Sigmoid colon (tissue), 6 donors: ENCODE measurements at regions not wholly inside any gene's neighbourhood (a gene's known extent, or its start where the extent isn't known, plus 50 kb on each side); places are given as distances from the start of the nearest gene placed in this dataset.

Source experiments
- DNase-seq: peaks from one replicate; pipeline ENCODE4 v3.0.0-alpha.2; 2019
- H3K27ac ChIP-seq, 4 donors: fragments of 200-600 bp; sonication (generic); one replicate each; pipeline ENCODE4 v1.5.1; 2016 to 2019; ENCODE audit warnings: mild to moderate bottlenecking in 1 of 4
- H3K27me3 ChIP-seq, 3 donors: fragments of 200-600 bp; sonication (generic); one replicate each; pipeline ENCODE4 v1.5.1; 2019; ENCODE audit warnings: mild to moderate bottlenecking in 1 of 3
- H3K36me3 ChIP-seq, 4 donors: fragments of 200-600 bp; sonication (generic); one replicate each; pipeline ENCODE4 v1.5.1; 2016 to 2019
- H3K4me1 ChIP-seq, 4 donors: fragments of 200-600 bp; sonication (generic); one replicate each; pipeline ENCODE4 v1.5.1; 2017 to 2019
- H3K4me3 ChIP-seq, 4 donors: fragments of 200-600 bp; sonication (generic); one replicate each; pipeline ENCODE4 v1.5.1; 2017 to 2019; ENCODE audit warnings: mild to moderate bottlenecking in 2 of 4, moderate library complexity in 1 of 4
- H3K9me3 ChIP-seq, 4 donors: fragments of 200-600 bp in 3 of 4; sonication (generic) in 3 of 4; one replicate each; pipeline versions ENCODE4 v1.5.1 to v1.6.1; 2013 to 2019
- CTCF ChIP-seq, 4 experiments: fragments of 450-650 bp in 3 of 4; fragments of 200-600 bp in 1 of 4; IDR thresholded peaks; one replicate each; pipeline ENCODE4 v1.5.1; 2016 to 2019; ENCODE audit warnings: antibody characterized with exemption in 4 of 4, mild to moderate bottlenecking in 3 of 4, moderate library complexity in 2 of 4
- EP300 ChIP-seq, 4 donors: sonication (generic); formaldehyde crosslinking; IDR thresholded peaks; one replicate each; pipeline ENCODE4 v1.6.1; 2017; ENCODE audit warnings: antibody characterized with exemption in 4 of 4
- POLR2A ChIP-seq, 2 donors: fragments of 450-650 bp; IDR thresholded peaks; one replicate each; pipeline ENCODE4 v1.6.1; 2016; ENCODE audit warnings: antibody characterized with exemption in 2 of 2, mild to moderate bottlenecking in 2 of 2, moderate library complexity in 2 of 2
- POLR2AphosphoS5 ChIP-seq, 4 donors: sonication (generic); formaldehyde crosslinking; IDR thresholded peaks; one replicate each; pipeline ENCODE4 v1.6.1; 2017; ENCODE audit warnings: antibody characterized with exemption in 4 of 4
- WGBS, 2 donors: extraction: QIAGEN DNeasy Blood & Tissue Kit; methylation state at CpG; one replicate each; pipeline ENCODE4 v1.1.7; 2013; 5-methylcytosine and 5-hydroxymethylcytosine counted together
- intact Hi-C: fragments of 100-400 bp; cut with DNase I; formaldehyde crosslinking; loops from one replicate; pipeline ENCODE4 v1.15.1; 2023
- donor health status: healthy with polysubstance abuse.
- donor health status: healthy.

GRCh38 chr4:20486433-20486832 is 213.8 kb upstream of the PACRGL start:
- Histone ChIP-seq H3K4me3 (no peak overlapping the region), H3K27ac (no peak overlapping the region), H3K36me3 (no peaks in the 10 kb centered on the region), H3K9me3 (no peaks in the 10 kb centered on the region), H3K4me1 (peaks cover 0 to 20% (median 8%) of the 10 kb centered on the region in 4 donors), H3K27me3 (no peaks in the 10 kb centered on the region)
- TF ChIP-seq CTCF (IDR thresholded peaks at IDR 0.05) (no peak), POLR2AphosphoS5 (IDR thresholded peaks at IDR 0.05) (no peak), EP300 (IDR thresholded peaks at IDR 0.05) (no peak), POLR2A (IDR thresholded peaks at IDR 0.05) (no peak)
- intact Hi-C loops: no loop called here
- no peak for DNase-seq
- 17 to 60% methylated on average over 1 of the region's 1 CpG for WGBS, 2 donors

GRCh38 chr4:20487446-20487845 is 212.8 kb upstream of the PACRGL start:
- TF ChIP-seq POLR2AphosphoS5 (IDR thresholded peaks at IDR 0.05) (no peak), POLR2A (IDR thresholded peaks at IDR 0.05) (no peak), CTCF (IDR thresholded peaks at IDR 0.05) (no peak), EP300 (IDR thresholded peaks at IDR 0.05) (no peak)
- no peaks in the 10 kb centered on the region for H3K27me3 ChIP-seq
- peaks cover 0 to 20% (median 8%) of the 10 kb centered on the region in 4 donors for H3K4me1 ChIP-seq
- intact Hi-C loops: no loop called here
- no peak for DNase-seq
- no peaks in the 10 kb centered on the region for H3K9me3 ChIP-seq
- WGBS, 2 donors: 78 to 80% methylated on average over 4 of the region's 4 CpGs
- H3K36me3 ChIP-seq: no peaks in the 10 kb centered on the region
- no peak overlapping the region for H3K27ac ChIP-seq
- H3K4me3 ChIP-seq: no peak overlapping the region

- Histone ChIP-seq H3K4me3 (no peak overlapping the region), H3K9me3 (no peaks in the 10 kb centered on the region), H3K27me3 (no peaks in the 10 kb centered on the region), H3K27ac (no peak overlapping the region), H3K4me1 (peaks cover 0 to 20% (median 8%) of the 10 kb centered on the region in 4 donors), H3K36me3 (no peaks in the 10 kb centered on the region)
- intact Hi-C loops: no loop called here
- TF ChIP-seq POLR2A (IDR thresholded peaks at IDR 0.05): no peak
- no peak for TF ChIP-seq POLR2AphosphoS5 (IDR thresholded peaks at IDR 0.05)
- no peak for TF ChIP-seq EP300 (IDR thresholded peaks at IDR 0.05)
- TF ChIP-seq CTCF (IDR thresholded peaks at IDR 0.05): no peak
- whole genome bisulfite sequencing, 2 donors: 57 to 74% methylated on average over 1 of the region's 1 CpG
- DNase-seq: no peak
Measured at GRCh38 chr4:20487852-20488251, 212.4 kb upstream of the PACRGL start.

GRCh38 chr4:20490734-20491133 is 209.5 kb upstream of the PACRGL start:
- TF ChIP-seq CTCF (IDR thresholded peaks at IDR 0.05) (no peak), EP300 (IDR thresholded peaks at IDR 0.05) (no peak), POLR2A (IDR thresholded peaks at IDR 0.05) (no peak), POLR2AphosphoS5 (IDR thresholded peaks at IDR 0.05) (no peak)
- H3K27ac ChIP-seq: peak overlapping the region in 1 of 4 donors; percentile 16
- no peaks in the 10 kb centered on the region for H3K36me3 ChIP-seq
- DNase-seq: no peak
- no peaks in the 10 kb centered on the region for H3K9me3 ChIP-seq
- intact Hi-C loops: no loop called here
- 60 to 75% methylated on average over 3 of the region's 3 CpGs for WGBS, 2 donors
- no peak overlapping the region for H3K4me3 ChIP-seq
- peaks cover 0 to 20% (median 8%) of the 10 kb centered on the region in 4 donors for H3K4me1 ChIP-seq
- H3K27me3 ChIP-seq: no peaks in the 10 kb centered on the region

GRCh38 chr4:20493761-20494353 is 206.4 kb upstream of the PACRGL start:
- Histone ChIP-seq H3K4me3 (no peak overlapping the region), H3K27me3 (no peaks in the 10 kb centered on the region), H3K4me1 (peaks cover 0 to 11% (median 2%) of the 10 kb centered on the region in 4 donors), H3K36me3 (no peaks in the 10 kb centered on the region), H3K9me3 (no peaks in the 10 kb centered on the region), H3K27ac (no peak overlapping the region)
- TF ChIP-seq CTCF (IDR thresholded peaks at IDR 0.05) (no peak), POLR2AphosphoS5 (IDR thresholded peaks at IDR 0.05) (no peak), EP300 (IDR thresholded peaks at IDR 0.05) (no peak), POLR2A (IDR thresholded peaks at IDR 0.05) (no peak)
- DNase-seq: no peak
- WGBS, 2 donors: 91 to 92% methylated on average over 1 of the region's 1 CpG
- intact Hi-C loops: no loop called here
